Tibial nerve (tissue), 4 donors: ENCODE measurements at regions not wholly inside any gene's neighbourhood (a gene's known extent, or its start where the extent isn't known, plus 50 kb on each side); places are given as distances from the start of the nearest gene placed in this dataset.
"Not testable (repeated sequence)": the region's sequence is repeated elsewhere in the genome, so short reads cannot be mapped to it uniquely, and the experiment has no call there.

ENCODE experiments used
- DNase-seq, 2 donors: peaks; one replicate each; pipeline ENCODE4 v3.0.0-alpha.2; 2019; ENCODE audit warnings: low spot score in 2 of 2
- H3K27ac ChIP-seq, 4 donors: fragments of 200-600 bp; sonication (generic) in 3 of 4; one replicate each; pipeline ENCODE4 v1.5.1; 2017 to 2019; ENCODE audit warnings: mild to moderate bottlenecking in 1 of 4
- H3K27me3 ChIP-seq, 2 donors: fragments of 200-600 bp; sonication (generic) in 1 of 2; one replicate each; pipeline versions ENCODE4 v1.5.1 to v1.6.0; 2017 to 2019
- H3K36me3 ChIP-seq, 3 donors: fragments of 200-600 bp; sonication (generic); one replicate each; pipeline ENCODE4 v1.5.1; 2018 to 2019
- H3K4me1 ChIP-seq, 4 donors: fragments of 200-600 bp; sonication (generic) in 3 of 4; one replicate each; pipeline ENCODE4 v1.5.1; 2017 to 2019
- H3K4me3 ChIP-seq, 4 donors: fragments of 200-600 bp; sonication (generic) in 3 of 4; one replicate each; pipeline ENCODE4 v1.5.1; 2017 to 2019; ENCODE audit warnings: mild to moderate bottlenecking in 1 of 4, moderate library complexity in 1 of 4
- H3K9me3 ChIP-seq, 4 donors: fragments of 200-600 bp; sonication (generic) in 3 of 4; one replicate each; pipeline ENCODE4 v1.5.1; 2017 to 2019
- CTCF ChIP-seq, 5 experiments: fragments of 200-600 bp in 3 of 5; fragments of 450-650 bp in 2 of 5; sonication (generic) in 3 of 5; IDR thresholded peaks; one replicate each; pipeline ENCODE4 v1.5.1; 2016 to 2019; ENCODE audit warnings: antibody characterized with exemption in 5 of 5, mild to moderate bottlenecking in 3 of 5, moderate library complexity in 2 of 5
- EP300 ChIP-seq, 2 donors: sonication (generic); formaldehyde crosslinking; IDR thresholded peaks; one replicate each; pipeline ENCODE4 v1.6.1; 2017; ENCODE audit warnings: antibody characterized with exemption in 2 of 2, mild to moderate bottlenecking in 1 of 2
- POLR2A ChIP-seq, 2 donors: fragments of 450-650 bp; IDR thresholded peaks; one replicate each; pipeline ENCODE4 v1.6.1; 2017; ENCODE audit warnings: antibody characterized with exemption in 2 of 2, mild to moderate bottlenecking in 2 of 2, moderate library complexity in 2 of 2
- WGBS, 2 donors: methylation state at CpG; one replicate each; pipeline ENCODE4 v1.1.5; 2018; 5-methylcytosine and 5-hydroxymethylcytosine counted together

GRCh38 chr14:58985786-58986185, 202.7 kb upstream of the DAAM1 start:
- Histone ChIP-seq H3K36me3 (no peaks in the 10 kb centered on the region), H3K9me3 (no peaks in the 10 kb centered on the region), H3K4me3 (no peak overlapping the region), H3K4me1 (no peaks in the 10 kb centered on the region), H3K27me3 (no peaks in the 10 kb centered on the region), H3K27ac (no peak overlapping the region)
- WGBS, 2 donors = 85% methylated on average over 4 of the region's 4 CpGs
- DNase-seq = no peak
- no peak for TF ChIP-seq POLR2A (IDR thresholded peaks at IDR 0.05)
- TF ChIP-seq EP300 (IDR thresholded peaks at IDR 0.05) = no peak
- no peak for TF ChIP-seq CTCF (IDR thresholded peaks at IDR 0.05)

- no peak for DNase-seq
- Histone ChIP-seq H3K9me3 (no peaks in the 10 kb centered on the region), H3K36me3 (no peaks in the 10 kb centered on the region), H3K4me3 (no peak overlapping the region), H3K4me1 (no peaks in the 10 kb centered on the region), H3K27ac (no peak overlapping the region), H3K27me3 (no peaks in the 10 kb centered on the region)
- 91 to 97% methylated on average over 3 of the region's 3 CpGs for whole genome bisulfite sequencing, 2 donors
- no peak for TF ChIP-seq CTCF (IDR thresholded peaks at IDR 0.05)
- no peak for TF ChIP-seq EP300 (IDR thresholded peaks at IDR 0.05)
- TF ChIP-seq POLR2A (IDR thresholded peaks at IDR 0.05) = no peak
Observed at GRCh38 chr14:58987591-58987990, 200.9 kb upstream of the DAAM1 start.

- TF ChIP-seq EP300 (IDR thresholded peaks at IDR 0.05) (no peak), POLR2A (IDR thresholded peaks at IDR 0.05) (no peak), CTCF (IDR thresholded peaks at IDR 0.05) (no peak)
- H3K27ac ChIP-seq = no peak overlapping the region
- 87 to 97% methylated on average over 1 of the region's 1 CpG for WGBS, 2 donors
- H3K27me3 ChIP-seq = no peaks in the 10 kb centered on the region
- DNase-seq = no peak
- H3K9me3 ChIP-seq = peaks cover 0 to 6% (median 0%) of the 10 kb centered on the region in 4 donors
- H3K4me1 ChIP-seq = no peaks in the 10 kb centered on the region
- H3K36me3 ChIP-seq = no peaks in the 10 kb centered on the region
- H3K4me3 ChIP-seq = no peak overlapping the region
Observed at GRCh38 chr14:58992935-58993334, 195.5 kb upstream of the DAAM1 start.

GRCh38 chr14:58994130-58994529, 194.3 kb upstream of the DAAM1 start:
- WGBS, 2 donors = 69 to 70% methylated on average over 1 of the region's 1 CpG
- DNase-seq = no peak
- peaks cover 0 to 6% (median 0%) of the 10 kb centered on the region in 4 donors for H3K9me3 ChIP-seq
- no peak for TF ChIP-seq EP300 (IDR thresholded peaks at IDR 0.05)
- no peak for TF ChIP-seq CTCF (IDR thresholded peaks at IDR 0.05)
- no peak for TF ChIP-seq POLR2A (IDR thresholded peaks at IDR 0.05)
- no peaks in the 10 kb centered on the region for H3K4me1 ChIP-seq
- H3K27me3 ChIP-seq = no peaks in the 10 kb centered on the region
- no peak overlapping the region for H3K4me3 ChIP-seq
- no peak overlapping the region for H3K27ac ChIP-seq
- no peaks in the 10 kb centered on the region for H3K36me3 ChIP-seq

GRCh38 chr14:59004012-59004411, 184.5 kb upstream of the DAAM1 start:
- DNase-seq = no peak
- WGBS, 2 donors = 91 to 94% methylated on average over 2 of the region's 2 CpGs
- TF ChIP-seq CTCF (IDR thresholded peaks at IDR 0.05) (no peak), POLR2A (IDR thresholded peaks at IDR 0.05) (no peak), EP300 (IDR thresholded peaks at IDR 0.05) (no peak)
- H3K9me3 ChIP-seq = no peaks in the 10 kb centered on the region
- H3K4me3 ChIP-seq = no peak overlapping the region
- H3K27ac ChIP-seq = no peak overlapping the region
- no peaks in the 10 kb centered on the region for H3K36me3 ChIP-seq
- no peaks in the 10 kb centered on the region for H3K27me3 ChIP-seq
- no peaks in the 10 kb centered on the region for H3K4me1 ChIP-seq

- H3K36me3 ChIP-seq, H3K27ac ChIP-seq, DNase-seq, H3K9me3 ChIP-seq, H3K27me3 ChIP-seq, H3K4me3 ChIP-seq, H3K4me1 ChIP-seq: not testable (repeated sequence)
- 86 to 89% methylated on average over 4 of the region's 4 CpGs for WGBS, 2 donors
Observed at GRCh38 chr14:59006179-59006578, 182.3 kb upstream of the DAAM1 start.
